Ascending aorta (tissue), 2 donors: ENCODE measurements at regions not wholly inside any gene's neighbourhood (a gene's known extent, or its start where the extent isn't known, plus 50 kb on each side); places are given as distances from the start of the nearest gene placed in this dataset.

ENCODE experiments used
- DNase-seq, 2 donors: peaks; one replicate each; pipeline ENCODE4 v3.0.0-alpha.2; 2019; ENCODE audit warnings: low spot score in 2 of 2
- H3K27ac ChIP-seq, 2 donors: fragments of 200-600 bp; sonication (generic); one replicate each; pipeline ENCODE4 v1.5.1; 2016 to 2017; ENCODE audit warnings: mild to moderate bottlenecking in 1 of 2
- H3K27me3 ChIP-seq: fragments of 200-600 bp; sonication (generic); one replicate; pipeline ENCODE4 v1.5.1; 2017
- H3K36me3 ChIP-seq, 2 donors: fragments of 200-600 bp; sonication (generic); one replicate each; pipeline ENCODE4 v1.5.1; 2016
- H3K4me1 ChIP-seq, 2 donors: fragments of 200-600 bp; sonication (generic); one replicate each; pipeline ENCODE4 v1.5.1; 2016 to 2017; ENCODE audit warnings: mild to moderate bottlenecking in 1 of 2
- H3K4me3 ChIP-seq, 2 donors: fragments of 200-600 bp; sonication (generic); one replicate each; pipeline ENCODE4 v1.5.1; 2016 to 2017; ENCODE audit warnings: mild to moderate bottlenecking in 1 of 2
- H3K9me3 ChIP-seq, 2 donors: fragments of 200-600 bp; sonication (generic); one replicate each; pipeline ENCODE4 v1.5.1; 2016
- intact Hi-C: fragments of 100-400 bp; cut with DNase I; formaldehyde crosslinking; loops from one replicate; pipeline ENCODE4 v1.15.1; 2023
- TF ChIP-seq, protein P1 (sequence below), 3 experiments: fragments of 200-600 bp in 2 of 3; fragments of 450-650 bp in 1 of 3; sonication (generic) in 2 of 3; IDR thresholded peaks; one replicate each; pipeline ENCODE4 v1.5.1; 2016 to 2019; ENCODE audit warnings: antibody characterized with exemption in 3 of 3, mild to moderate bottlenecking in 1 of 3, moderate library complexity in 1 of 3

DNA sequence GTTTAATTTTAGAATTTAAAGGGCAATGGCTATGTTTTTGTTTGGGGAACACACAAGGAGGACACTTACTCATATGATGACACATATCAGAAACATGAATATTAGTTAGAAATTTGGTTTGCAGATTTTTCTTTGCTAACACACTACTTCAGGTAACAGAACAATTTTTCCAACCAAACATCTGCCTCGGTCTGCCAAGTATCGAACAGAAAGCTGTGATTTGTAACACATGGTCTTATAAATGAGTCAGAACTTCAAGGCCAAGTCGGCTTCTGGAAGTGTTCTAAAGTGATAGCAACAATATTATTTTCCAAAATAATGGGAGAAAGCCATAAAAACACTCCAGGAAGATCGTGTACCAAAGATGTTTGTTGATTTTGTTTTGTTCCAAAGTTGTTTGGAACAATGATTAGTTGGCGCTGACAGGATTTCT is 75.9 kb upstream of the PMFBP1 start:
- TF ChIP-seq, protein P1, sequence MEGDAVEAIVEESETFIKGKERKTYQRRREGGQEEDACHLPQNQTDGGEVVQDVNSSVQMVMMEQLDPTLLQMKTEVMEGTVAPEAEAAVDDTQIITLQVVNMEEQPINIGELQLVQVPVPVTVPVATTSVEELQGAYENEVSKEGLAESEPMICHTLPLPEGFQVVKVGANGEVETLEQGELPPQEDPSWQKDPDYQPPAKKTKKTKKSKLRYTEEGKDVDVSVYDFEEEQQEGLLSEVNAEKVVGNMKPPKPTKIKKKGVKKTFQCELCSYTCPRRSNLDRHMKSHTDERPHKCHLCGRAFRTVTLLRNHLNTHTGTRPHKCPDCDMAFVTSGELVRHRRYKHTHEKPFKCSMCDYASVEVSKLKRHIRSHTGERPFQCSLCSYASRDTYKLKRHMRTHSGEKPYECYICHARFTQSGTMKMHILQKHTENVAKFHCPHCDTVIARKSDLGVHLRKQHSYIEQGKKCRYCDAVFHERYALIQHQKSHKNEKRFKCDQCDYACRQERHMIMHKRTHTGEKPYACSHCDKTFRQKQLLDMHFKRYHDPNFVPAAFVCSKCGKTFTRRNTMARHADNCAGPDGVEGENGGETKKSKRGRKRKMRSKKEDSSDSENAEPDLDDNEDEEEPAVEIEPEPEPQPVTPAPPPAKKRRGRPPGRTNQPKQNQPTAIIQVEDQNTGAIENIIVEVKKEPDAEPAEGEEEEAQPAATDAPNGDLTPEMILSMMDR (IDR thresholded peaks at IDR 0.05): no peak

GRCh38 chr16:72246423-72246822 is 74.5 kb upstream of the PMFBP1 start:
- no peaks in the 10 kb centered on the region for H3K4me1 ChIP-seq
- no peaks in the 10 kb centered on the region for H3K36me3 ChIP-seq
- no peak overlapping the region for H3K27ac ChIP-seq
- intact Hi-C loops: loop anchor here (5.0 kb wide), 1 partner anchor 71 kb away; no protein-coding TSS in a partner anchor
- TF ChIP-seq, protein P1 (IDR thresholded peaks at IDR 0.05): no peak
- H3K27me3 ChIP-seq: no peaks in the 10 kb centered on the region
- H3K4me3 ChIP-seq: no peak overlapping the region
- H3K9me3 ChIP-seq: no peaks in the 10 kb centered on the region
- DNase-seq: no peak

More for the DNA sequence above, 75.9 kb upstream of the PMFBP1 start:
- no peak overlapping the region for H3K4me3 ChIP-seq
- no peak for DNase-seq
- H3K27me3 ChIP-seq: no peaks in the 10 kb centered on the region
- H3K4me1 ChIP-seq: no peaks in the 10 kb centered on the region
- H3K36me3 ChIP-seq: no peaks in the 10 kb centered on the region
- peak overlapping the region in 1 of 2 donors; percentile 7 for H3K27ac ChIP-seq
- intact Hi-C loops: loop anchor here (5.0 kb wide), 1 partner anchor 69 kb away; no protein-coding TSS in a partner anchor
- H3K9me3 ChIP-seq: no peaks in the 10 kb centered on the region

DNA sequence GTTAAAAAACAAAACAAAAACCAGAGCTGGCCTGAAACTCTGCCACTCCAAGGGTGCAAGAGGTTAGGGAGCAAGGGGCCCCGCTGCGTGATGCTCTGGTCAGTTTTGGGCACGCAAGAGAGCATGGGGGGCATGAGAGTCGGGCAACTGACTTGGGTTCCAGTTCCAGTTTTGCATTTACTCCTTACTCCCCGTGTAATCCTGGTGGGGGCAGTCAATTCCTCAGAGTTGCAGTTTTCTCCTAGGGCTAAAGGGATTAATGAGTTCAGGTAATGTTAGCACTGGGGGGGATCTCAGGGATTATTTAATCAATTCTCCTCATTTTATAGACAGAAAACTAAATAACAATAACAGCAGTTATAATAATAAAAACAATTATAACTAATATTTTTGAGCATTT is 72.9 kb upstream of the PMFBP1 start:
- Histone ChIP-seq H3K27me3 (no peaks in the 10 kb centered on the region), H3K4me3 (no peak overlapping the region), H3K27ac (no peak overlapping the region), H3K4me1 (no peaks in the 10 kb centered on the region), H3K9me3 (no peaks in the 10 kb centered on the region), H3K36me3 (no peaks in the 10 kb centered on the region)
- no peak for DNase-seq
- intact Hi-C loops: loop anchor here (5.0 kb wide), 2 partner anchors 72 to 157 kb away; no protein-coding TSS in a partner anchor
- TF ChIP-seq, protein P1 (IDR thresholded peaks at IDR 0.05): no peak

GRCh38 chr16:72243621-72244020 is 71.7 kb upstream of the PMFBP1 start:
- intact Hi-C loops: loop anchor here (2.0 to 5.0 kb wide), 2 partner anchors 159 to 223 kb away; no protein-coding TSS in a partner anchor
- no peak overlapping the region for H3K4me3 ChIP-seq
- no peaks in the 10 kb centered on the region for H3K27me3 ChIP-seq

GRCh38 chr16:72242757-72243156 is 70.8 kb upstream of the PMFBP1 start:
- no peak overlapping the region for H3K27ac ChIP-seq
- no peaks in the 10 kb centered on the region for H3K9me3 ChIP-seq
- intact Hi-C loops: loop anchor here (2.0 to 5.0 kb wide), 2 partner anchors 160 to 224 kb away; no protein-coding TSS in a partner anchor
- no peaks in the 10 kb centered on the region for H3K4me1 ChIP-seq
- no peak for DNase-seq
- no peak overlapping the region for H3K4me3 ChIP-seq
- no peaks in the 10 kb centered on the region for H3K36me3 ChIP-seq
- H3K27me3 ChIP-seq: no peaks in the 10 kb centered on the region
- TF ChIP-seq, protein P1 (IDR thresholded peaks at IDR 0.05): no peak

More at GRCh38 chr16:72243621-72244020, 71.7 kb upstream of the PMFBP1 start:
- TF ChIP-seq, protein P1 (IDR thresholded peaks at IDR 0.05): no peak
- no peaks in the 10 kb centered on the region for H3K4me1 ChIP-seq
- H3K9me3 ChIP-seq: no peaks in the 10 kb centered on the region
- H3K36me3 ChIP-seq: no peaks in the 10 kb centered on the region
- no peak for DNase-seq
- no peak overlapping the region for H3K27ac ChIP-seq
